GM12878 (cell line): ENCODE measurements at regions not wholly inside any gene's neighbourhood (a gene's known extent, or its start where the extent isn't known, plus 50 kb on each side); places are given as distances from the start of the nearest gene placed in this dataset.
"Not testable (repeated sequence)": the region's sequence is repeated elsewhere in the genome, so short reads cannot be mapped to it uniquely, and the experiment has no call there.

Source experiments
- ATAC-seq: fragments of 200-7000 bp; cut with Tn5 transposase; 3 replicates; pipeline ENCODE4 v1.9.1; 2020; ENCODE audit warnings: mild to moderate bottlenecking, moderate library complexity
- BruUV-seq: library from RNA; stranded (reverse); fragments of 400-500 nt; replicated peaks from 2 replicates; lab custom pipeline; 2021; lab: Mats Ljungman, UMichigan
- CTCF ChIA-PET: fragments of 300-600 bp; sonication (Branson Sonifier 250); formaldehyde crosslinking; extraction: SDS; loops from one replicate; lab custom pipeline; 2021; ENCODE audit warnings: inconsistent platforms; lab: Yijun Ruan, JAX
- POLR2A ChIA-PET: fragments of 350-600 bp; formaldehyde crosslinking; extraction: SDS; loops from one replicate; lab custom pipeline; 2021; ENCODE audit warnings: inconsistent platforms; lab: Charles Lee
- RAD21 ChIA-PET: fragments of 300-600 bp; sonication (Branson Sonifier 250); formaldehyde crosslinking; loops from one replicate; lab custom pipeline; 2023; ENCODE audit warnings: antibody characterized with exemption; ENCODE audit not compliant: unreplicated experiment; lab: Charles Lee
- SMC1A ChIA-PET: fragments of 300-600 bp; sonication (Branson Sonifier 250); formaldehyde crosslinking; loops from one replicate; lab custom pipeline; 2023; ENCODE audit not compliant: unreplicated experiment, uncharacterized antibody; lab: Charles Lee
- DNase-seq: peaks from one replicate; pipeline ENCODE4 v3.0.0-alpha.2; 2011; ENCODE audit warnings: low read depth, low spot score
- FAIRE-seq: peaks from 3 replicates; lab custom pipeline; 2011; peaks lifted over from hg19 to GRCh38; lab: Jason Lieb, UNC
- H2AFZ ChIP-seq: 2 replicates; pipeline ENCODE4 v1.6.0; 2011; ENCODE audit warnings: low read depth, low read length, control low read depth; ENCODE audit not compliant: control insufficient read depth
- H3K27ac ChIP-seq: 2 replicates; pipeline ENCODE4 v1.5.1; 2011; ENCODE audit warnings: control low read depth; ENCODE audit not compliant: control insufficient read depth, insufficient read depth
- H3K27me3 ChIP-seq, 2 experiments: replicated peaks in 1 of 2; 2 replicates each; pipeline versions ENCODE4 v1.6.0 to v1.6.1; 2011; ENCODE audit warnings: low read length in 1 of 2; ENCODE audit not compliant: control insufficient read depth in 2 of 2, insufficient read depth in 2 of 2
- H3K36me3 ChIP-seq, 2 experiments: 2 replicates each; pipeline ENCODE4 v1.5.1; 2011; ENCODE audit warnings: low read length in 1 of 2; ENCODE audit not compliant: control insufficient read depth in 2 of 2, insufficient read depth in 2 of 2
- H3K4me1 ChIP-seq: 2 replicates; pipeline ENCODE4 v1.6.1; 2011; ENCODE audit warnings: mild to moderate bottlenecking, low read length, moderate library complexity, mixed read lengths; ENCODE audit not compliant: control insufficient read depth, insufficient read depth
- H3K4me2 ChIP-seq: 2 replicates; pipeline ENCODE4 v1.6.0; 2011; ENCODE audit warnings: control low read depth; ENCODE audit not compliant: control insufficient read depth, insufficient read depth
- H3K4me3 ChIP-seq: fragments of 200-600 bp; sonication (generic); 2 replicates; pipeline ENCODE4 v1.5.1; 2016
- H3K79me2 ChIP-seq: 2 replicates; pipeline ENCODE4 v1.6.0; 2011; ENCODE audit warnings: low read length; ENCODE audit not compliant: control insufficient read depth, insufficient read depth
- H3K9ac ChIP-seq: 2 replicates; pipeline ENCODE4 v1.8.0; 2011; ENCODE audit warnings: low read length, control low read depth, mixed read lengths; ENCODE audit not compliant: control insufficient read depth, insufficient read depth
- H3K9me3 ChIP-seq: replicated peaks from 3 replicates; pipeline ENCODE4 v1.5.1; 2011; ENCODE audit warnings: mild to moderate bottlenecking, low read length; ENCODE audit not compliant: control insufficient read depth, insufficient read depth
- H4K20me1 ChIP-seq: 2 replicates; pipeline ENCODE4 v1.6.0; 2011; ENCODE audit not compliant: control insufficient read depth, insufficient read depth
- HCFC1 ChIP-seq: fragments of 150-350 bp; IDR thresholded peaks from 2 replicates; pipeline ENCODE4 v1.6.1; 2014; ENCODE audit warnings: low read length
- NFYB ChIP-seq: IDR thresholded peaks from 2 replicates; pipeline ENCODE4 v1.6.1; 2011; ENCODE audit warnings: low read depth, mild to moderate bottlenecking, low read length, improper control_type of control experiment, moderate library complexity; ENCODE audit not compliant: insufficient read depth
- WGBS: methylation state at CpG from one replicate; pipeline ENCODE4 v1.1.6; 2016; ENCODE audit warnings: low lambda C conversion rate; ENCODE audit not compliant: insufficient replicate concordance, insufficient coverage; ENCODE audit errors: missing lambda C conversion rate; 5-methylcytosine and 5-hydroxymethylcytosine counted together
- in situ Hi-C: fragments of 300-500 bp; cut with MboI; formaldehyde crosslinking; loops from 9 replicates; pipeline ENCODE4 v1.14.3; 2018; ENCODE audit warnings: mixed read lengths
- intact Hi-C: fragments of 100-400 bp; cut with micrococcal nuclease; formaldehyde crosslinking; loops from one replicate; pipeline ENCODE4 v1.14.2; 2022; ENCODE audit not compliant: unreplicated experiment

GRCh38 chr1:14419778-14420218 lies 178.7 kb upstream of the KAZN start:
- RAD21 ChIA-PET, H4K20me1 ChIP-seq, H3K79me2 ChIP-seq, H3K27ac ChIP-seq, BruUV-seq, POLR2A ChIA-PET, H3K36me3 ChIP-seq, H2AFZ ChIP-seq, intact Hi-C loops, FAIRE-seq, H3K4me3 ChIP-seq, H3K27me3 ChIP-seq, H3K4me1 ChIP-seq, SMC1A ChIA-PET, H3K9ac ChIP-seq, CTCF ChIA-PET, ATAC-seq, H3K4me2 ChIP-seq, in situ Hi-C loops, DNase-seq, H3K9me3 ChIP-seq: not testable (repeated sequence)
- peak; percentile 49; the same call in 1 of the 2 replicates for TF ChIP-seq NFYB
- WGBS, result 77% methylated on average over 15 of the region's 15 CpGs

GRCh38 chr1:14420686-14421085 lies 177.8 kb upstream of the KAZN start:
- SMC1A ChIA-PET, result no interaction called here
- Histone ChIP-seq H2AFZ (no peak overlapping the region), H4K20me1 (no peaks in the 10 kb centered on the region), H3K9me3 (no peaks in the 10 kb centered on the region; the same call in 2 of the 3 replicates), H3K4me3 (no peak overlapping the region), H3K4me2 (no peak overlapping the region), H3K79me2 (no peaks in the 10 kb centered on the region), H3K36me3 (no peaks in the 10 kb centered on the region), H3K4me1 (no peaks in the 10 kb centered on the region), H3K27me3 (no peaks in the 10 kb centered on the region), H3K27ac (no peak overlapping the region), H3K9ac (no peak overlapping the region)
- intact Hi-C loops (no loop called here), in situ Hi-C loops (no loop called here)
- BruUV-seq, result no TSS peak
- no peak for TF ChIP-seq HCFC1
- RAD21 ChIA-PET, result no interaction called here
- 55% methylated on average over 18 of the region's 26 CpGs for WGBS
- CTCF ChIA-PET, result no interaction called here
- POLR2A ChIA-PET, result no interaction called here
- DNase-seq, result no peak
- ATAC-seq, result no peak
- no peak for FAIRE-seq
